ENCODE measurements at regions not wholly inside any gene's neighbourhood (a gene's known extent, or its start where the extent isn't known, plus 50 kb on each side); places are given as distances from the start of the nearest gene placed in this dataset.

DNA sequence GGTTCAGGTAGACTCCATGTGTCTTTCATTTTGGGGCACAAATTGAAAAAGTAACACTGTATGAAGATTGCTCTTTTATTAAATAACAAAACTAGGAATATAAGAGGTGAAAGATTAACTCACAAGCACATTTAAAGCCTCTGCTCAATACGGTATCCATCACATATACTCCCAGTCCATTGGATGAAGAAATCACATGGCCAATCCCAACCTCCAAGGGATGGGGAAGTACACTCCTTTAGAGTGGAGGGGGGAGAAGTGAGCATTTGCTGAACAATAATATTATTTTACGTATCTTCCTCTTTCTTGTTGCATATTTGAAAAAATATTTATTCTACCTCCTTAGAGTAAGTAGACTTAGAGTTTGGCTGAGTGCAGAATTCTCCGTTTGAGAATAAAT is 316.5 kb downstream of the LMX1A start:
- Histone ChIP-seq H3K9me3 (no peaks in the 10 kb centered on the region), H3K4me2 (no peak overlapping the region), H3K4me1 (no peaks in the 10 kb centered on the region), H3K4me3 (no peak overlapping the region), H3K27ac (no peak overlapping the region)
- ATAC-seq = no peak
- no peak for DNase-seq (ENCODE audit: low read depth in 1 of 2, low spot score in 1 of 2)
- CTCF ChIA-PET = no interaction called here
- POLR2A ChIA-PET = no interaction called here
- WGBS (ENCODE audit: missing lambda C conversion rate) = 20% methylated on average over 3 of the region's 3 CpGs
- TF ChIP-seq HOXB5 (CRISPR knock-in tag; IDR thresholded peaks at IDR 0.05) (no peak), HOXB13 (CRISPR knock-in tag; IDR thresholded peaks at IDR 0.05; ENCODE audit: low read depth) (no peak), ZFP36 (IDR thresholded peaks at IDR 0.05; ENCODE audit: borderline replicate concordance, partially characterized antibody) (no peak), JUNB (IDR thresholded peaks at IDR 0.05) (no peak), TP53 (CRISPR knock-in tag; IDR thresholded peaks at IDR 0.05) (no peak), ZNF302 (CRISPR knock-in tag; IDR thresholded peaks at IDR 0.05) (no peak), NPAS2 (CRISPR knock-in tag; IDR thresholded peaks at IDR 0.05; ENCODE audit: borderline replicate concordance) (no peak), HDAC2 (IDR thresholded peaks at IDR 0.05) (no peak), HOXA7 (CRISPR knock-in tag; IDR thresholded peaks at IDR 0.05) (no peak), EHMT2 (IDR thresholded peaks at IDR 0.05; ENCODE audit: low read depth) (no peak), RARB (CRISPR knock-in tag; IDR thresholded peaks at IDR 0.05) (no peak), FOXS1 (CRISPR knock-in tag; IDR thresholded peaks at IDR 0.05) (no peak), MYC (IDR thresholded peaks at IDR 0.05; ENCODE audit: borderline replicate concordance, low read length) (no peak), MAFK (IDR thresholded peaks at IDR 0.05; ENCODE audit: partially characterized antibody) (no peak), CEBPB (IDR thresholded peaks at IDR 0.05) (no peak), POLR2A (IDR thresholded peaks at IDR 0.05; ENCODE audit: low read length) (no peak), SREBF2 (IDR thresholded peaks at IDR 0.05) (no peak), ESRRA (IDR thresholded peaks at IDR 0.05; ENCODE audit: borderline replicate concordance, low read length) (no peak)
- TF ChIP-seq, protein P1, sequence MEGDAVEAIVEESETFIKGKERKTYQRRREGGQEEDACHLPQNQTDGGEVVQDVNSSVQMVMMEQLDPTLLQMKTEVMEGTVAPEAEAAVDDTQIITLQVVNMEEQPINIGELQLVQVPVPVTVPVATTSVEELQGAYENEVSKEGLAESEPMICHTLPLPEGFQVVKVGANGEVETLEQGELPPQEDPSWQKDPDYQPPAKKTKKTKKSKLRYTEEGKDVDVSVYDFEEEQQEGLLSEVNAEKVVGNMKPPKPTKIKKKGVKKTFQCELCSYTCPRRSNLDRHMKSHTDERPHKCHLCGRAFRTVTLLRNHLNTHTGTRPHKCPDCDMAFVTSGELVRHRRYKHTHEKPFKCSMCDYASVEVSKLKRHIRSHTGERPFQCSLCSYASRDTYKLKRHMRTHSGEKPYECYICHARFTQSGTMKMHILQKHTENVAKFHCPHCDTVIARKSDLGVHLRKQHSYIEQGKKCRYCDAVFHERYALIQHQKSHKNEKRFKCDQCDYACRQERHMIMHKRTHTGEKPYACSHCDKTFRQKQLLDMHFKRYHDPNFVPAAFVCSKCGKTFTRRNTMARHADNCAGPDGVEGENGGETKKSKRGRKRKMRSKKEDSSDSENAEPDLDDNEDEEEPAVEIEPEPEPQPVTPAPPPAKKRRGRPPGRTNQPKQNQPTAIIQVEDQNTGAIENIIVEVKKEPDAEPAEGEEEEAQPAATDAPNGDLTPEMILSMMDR (IDR thresholded peaks at IDR 0.05) = no peak
- FAIRE-seq = no peak

GRCh38 chr1:165036403-165036802 is 320.1 kb downstream of the LMX1A start:
- POLR2A ChIA-PET = no interaction called here
- H3K9me3 ChIP-seq = no peaks in the 10 kb centered on the region
- no peak overlapping the region for H3K27ac ChIP-seq
- ATAC-seq (no peak), DNase-seq (ENCODE audit: low read depth in 1 of 2, low spot score in 1 of 2) (no peak), FAIRE-seq (no peak)
- no peak for TF ChIP-seq CHD4 (IDR thresholded peaks at IDR 0.05; ENCODE audit: borderline replicate concordance)
- no peak for TF ChIP-seq POLR2AphosphoS2 (conservative IDR thresholded peaks at IDR 0.05; ENCODE audit: low read length)
- TF ChIP-seq BHLHE40 (IDR thresholded peaks at IDR 0.05; ENCODE audit: low read depth, low read length) = no peak
- no peak for TF ChIP-seq ZSCAN20 (CRISPR knock-in tag; IDR thresholded peaks at IDR 0.05)
- no peak for TF ChIP-seq MAFK (IDR thresholded peaks at IDR 0.05; ENCODE audit: partially characterized antibody)
- no peak for TF ChIP-seq MYC (IDR thresholded peaks at IDR 0.05; ENCODE audit: borderline replicate concordance, low read length)
- no peak for TF ChIP-seq SMC3 (IDR thresholded peaks at IDR 0.05)
- no peak for TF ChIP-seq EHMT2 (IDR thresholded peaks at IDR 0.05; ENCODE audit: low read depth)
- TF ChIP-seq, protein P2, sequence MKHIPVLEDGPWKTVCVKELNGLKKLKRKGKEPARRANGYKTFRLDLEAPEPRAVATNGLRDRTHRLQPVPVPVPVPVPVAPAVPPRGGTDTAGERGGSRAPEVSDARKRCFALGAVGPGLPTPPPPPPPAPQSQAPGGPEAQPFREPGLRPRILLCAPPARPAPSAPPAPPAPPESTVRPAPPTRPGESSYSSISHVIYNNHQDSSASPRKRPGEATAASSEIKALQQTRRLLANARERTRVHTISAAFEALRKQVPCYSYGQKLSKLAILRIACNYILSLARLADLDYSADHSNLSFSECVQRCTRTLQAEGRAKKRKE (CRISPR knock-in tag; IDR thresholded peaks at IDR 0.05; ENCODE audit: low read depth) = no peak
- TF ChIP-seq POLR2A (IDR thresholded peaks at IDR 0.05; ENCODE audit: low read length) = no peak
- TF ChIP-seq, protein P1 (IDR thresholded peaks at IDR 0.05) = no peak
- no peak for TF ChIP-seq MAZ (IDR thresholded peaks at IDR 0.05; ENCODE audit: borderline replicate concordance, low read depth, low read length)
- TF ChIP-seq ELK1 (IDR thresholded peaks at IDR 0.05; ENCODE audit: low read depth, low read length) = no peak
- TF ChIP-seq HOXB13 (CRISPR knock-in tag; IDR thresholded peaks at IDR 0.05; ENCODE audit: low read depth) = no peak
- TF ChIP-seq, protein P3, sequence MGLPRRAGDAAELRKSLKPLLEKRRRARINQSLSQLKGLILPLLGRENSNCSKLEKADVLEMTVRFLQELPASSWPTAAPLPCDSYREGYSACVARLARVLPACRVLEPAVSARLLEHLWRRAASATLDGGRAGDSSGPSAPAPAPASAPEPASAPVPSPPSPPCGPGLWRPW (IDR thresholded peaks at IDR 0.05) = no peak
- no peak for TF ChIP-seq ESRRA (IDR thresholded peaks at IDR 0.05; ENCODE audit: borderline replicate concordance, low read length)
- TF ChIP-seq CBX2 (IDR thresholded peaks at IDR 0.05; ENCODE audit: borderline replicate concordance, low read depth) = no peak
- CTCF ChIA-PET = no interaction called here
- no peak overlapping the region for H3K4me3 ChIP-seq
- WGBS (ENCODE audit: missing lambda C conversion rate) = 38% methylated on average over 6 of the region's 6 CpGs
- no peak overlapping the region for H3K4me2 ChIP-seq
- H3K4me1 ChIP-seq = peaks cover 4% of the 10 kb centered on the region; the same call in 1 of the 3 replicates
